Activated CD4-positive, alpha-beta T cell treated with anti-CD3 and anti-CD28 coated beads, Interleukin-2, amount 10 ng/mL, durations not matched to agents 24 days and 14 days (primary cell): ENCODE measurements at regions not wholly inside any gene's neighbourhood (a gene's known extent, or its start where the extent isn't known, plus 50 kb on each side); places are given as distances from the start of the nearest gene placed in this dataset.

Experiments
- DNase-seq: peaks from one replicate; pipeline ENCODE4 v3.0.0; 2022
- H3K27ac Mint-ChIP-seq: one replicate; pipeline ENCODE4 v1.8.0; 2022; ENCODE audit warnings: mild to moderate bottlenecking, mixed read lengths
- H3K27me3 Mint-ChIP-seq: one replicate; pipeline ENCODE4 v1.8.0; 2022; ENCODE audit warnings: mixed read lengths
- H3K36me3 Mint-ChIP-seq: one replicate; pipeline ENCODE4 v1.8.0; 2022; ENCODE audit warnings: low read depth, mild to moderate bottlenecking, mixed read lengths
- H3K4me1 Mint-ChIP-seq: one replicate; pipeline ENCODE4 v1.8.0; 2021; ENCODE audit warnings: mixed read lengths
- H3K4me3 Mint-ChIP-seq: one replicate; pipeline ENCODE4 v1.8.0; 2022; ENCODE audit warnings: mild to moderate bottlenecking, moderate library complexity, mixed read lengths
- H3K9me3 Mint-ChIP-seq: one replicate; pipeline ENCODE4 v1.8.0; 2021; ENCODE audit warnings: mixed read lengths
- intact Hi-C: fragments of 100-400 bp; cut with micrococcal nuclease; formaldehyde crosslinking; loops from one replicate; pipeline ENCODE4 v1.15.1; 2023

DNA sequence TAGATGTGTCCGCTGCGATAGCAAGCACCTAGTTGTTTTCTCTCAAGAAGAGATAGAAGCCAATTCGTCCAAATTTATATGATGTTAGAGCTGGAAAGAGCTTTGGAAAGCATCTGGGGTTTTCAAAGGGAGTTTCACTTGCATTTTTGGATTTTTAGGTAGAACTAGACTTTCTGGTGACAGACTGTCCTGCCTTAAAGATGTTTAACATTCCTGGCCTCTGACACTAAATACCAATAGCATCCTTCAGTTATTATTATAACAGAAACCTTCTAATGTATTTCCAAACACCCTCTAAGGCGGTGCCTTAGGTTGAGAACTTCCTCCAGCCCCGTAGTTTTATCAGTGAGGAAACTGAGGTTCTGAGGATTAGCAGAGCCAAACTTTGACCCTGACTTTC is 305.3 kb downstream of the SATB1 start:
- intact Hi-C loops: no loop called here
- Mint-ChIP-seq H3K4me1 (no peaks in the 10 kb centered on the region), H3K9me3 (no peaks in the 10 kb centered on the region), H3K4me3 (no peak overlapping the region), H3K27me3 (no peaks in the 10 kb centered on the region), H3K36me3 (no peaks in the 10 kb centered on the region), H3K27ac (no peak overlapping the region)
- no peak for DNase-seq

DNA sequence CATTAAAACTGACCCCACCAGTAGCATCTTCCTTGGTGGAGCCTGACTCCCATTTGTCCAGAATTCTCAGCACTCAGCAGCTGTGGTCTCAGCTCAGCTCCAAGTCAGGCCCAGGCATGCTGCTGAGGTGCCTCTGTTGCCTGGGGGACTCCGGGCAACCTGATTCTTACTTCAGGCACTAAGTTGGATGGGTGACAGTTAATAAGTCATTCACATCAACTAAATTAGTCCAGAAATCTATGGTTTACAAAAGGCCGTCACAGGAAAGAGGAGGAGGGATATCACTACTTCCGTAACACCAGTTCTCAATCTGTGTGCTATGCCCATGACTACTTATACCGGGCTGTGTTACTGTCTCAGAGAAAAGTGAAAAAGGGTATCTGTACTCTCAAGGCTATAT is 310.2 kb downstream of the SATB1 start:
- H3K36me3 Mint-ChIP-seq: no peaks in the 10 kb centered on the region
- intact Hi-C loops: no loop called here
- DNase-seq: no peak
- H3K9me3 Mint-ChIP-seq: no peaks in the 10 kb centered on the region
- no peaks in the 10 kb centered on the region for H3K27me3 Mint-ChIP-seq
- H3K27ac Mint-ChIP-seq: no peak overlapping the region
- peaks cover 8% of the 10 kb centered on the region for H3K4me1 Mint-ChIP-seq
- no peak overlapping the region for H3K4me3 Mint-ChIP-seq

DNA sequence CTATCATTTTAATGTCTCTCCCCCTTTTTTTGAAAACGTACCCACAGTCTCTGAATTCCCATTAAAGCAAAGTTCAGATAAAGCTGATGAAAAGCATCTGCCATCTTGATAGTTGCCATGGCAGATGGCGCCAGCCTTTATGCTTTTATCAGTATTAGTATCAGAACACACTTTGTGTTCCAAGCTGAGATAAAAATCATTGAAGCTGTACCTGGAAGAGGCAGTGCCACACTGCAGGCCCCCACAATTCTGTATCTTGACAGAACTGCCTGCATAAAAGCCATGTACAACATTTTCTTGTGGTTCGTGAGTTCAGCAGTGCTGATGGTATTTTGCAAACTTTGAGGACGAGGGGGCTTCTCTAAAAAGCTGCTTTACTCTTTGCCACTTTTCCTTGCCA is 311.7 kb downstream of the SATB1 start:
- no peak for DNase-seq
- intact Hi-C loops: no loop called here
- H3K9me3 Mint-ChIP-seq: peaks cover 6% of the 10 kb centered on the region
- H3K36me3 Mint-ChIP-seq: no peaks in the 10 kb centered on the region
- H3K27ac Mint-ChIP-seq: no peak overlapping the region
- peaks cover 8% of the 10 kb centered on the region for H3K4me1 Mint-ChIP-seq
- H3K27me3 Mint-ChIP-seq: no peaks in the 10 kb centered on the region
- H3K4me3 Mint-ChIP-seq: no peak overlapping the region

DNA sequence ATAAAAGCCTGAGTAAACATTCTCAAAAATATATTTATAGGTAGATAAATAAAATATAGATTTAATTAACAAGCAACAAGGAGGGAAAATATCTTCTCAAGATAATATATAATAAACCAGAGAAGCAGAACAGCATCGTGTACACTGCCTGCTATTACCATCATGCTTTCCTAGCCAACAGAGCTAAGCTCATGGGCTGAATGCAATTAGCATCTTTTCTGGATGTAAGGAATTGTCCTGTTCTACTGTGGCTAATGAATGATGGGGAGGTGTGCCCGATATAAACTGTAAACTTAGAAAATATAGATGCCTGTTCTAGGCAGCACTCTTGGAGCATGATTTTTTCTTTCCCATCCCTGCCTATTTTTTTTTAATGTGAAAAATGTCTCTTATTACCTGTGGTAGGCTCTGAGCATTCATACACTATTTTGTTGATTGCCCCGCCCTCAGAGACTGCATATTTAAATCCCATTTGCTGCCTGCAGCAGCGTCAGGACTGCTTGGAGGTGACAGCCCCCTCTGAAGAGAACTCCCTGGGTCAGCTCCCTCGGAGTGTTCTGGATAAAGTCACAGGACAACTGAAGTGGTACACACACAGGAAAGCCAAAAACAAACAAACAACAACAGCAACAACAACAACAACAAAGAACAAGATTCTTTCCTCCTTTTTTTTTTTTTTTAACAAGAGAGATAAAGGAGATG is 312.3 kb downstream of the SATB1 start:
- intact Hi-C loops: no loop called here
- no peak for DNase-seq
- no peak overlapping the region for H3K4me3 Mint-ChIP-seq
- peaks cover 9% of the 10 kb centered on the region for H3K9me3 Mint-ChIP-seq
- H3K4me1 Mint-ChIP-seq: peaks cover 8% of the 10 kb centered on the region
- no peak overlapping the region for H3K27ac Mint-ChIP-seq
- no peaks in the 10 kb centered on the region for H3K36me3 Mint-ChIP-seq
- H3K27me3 Mint-ChIP-seq: no peaks in the 10 kb centered on the region

DNA sequence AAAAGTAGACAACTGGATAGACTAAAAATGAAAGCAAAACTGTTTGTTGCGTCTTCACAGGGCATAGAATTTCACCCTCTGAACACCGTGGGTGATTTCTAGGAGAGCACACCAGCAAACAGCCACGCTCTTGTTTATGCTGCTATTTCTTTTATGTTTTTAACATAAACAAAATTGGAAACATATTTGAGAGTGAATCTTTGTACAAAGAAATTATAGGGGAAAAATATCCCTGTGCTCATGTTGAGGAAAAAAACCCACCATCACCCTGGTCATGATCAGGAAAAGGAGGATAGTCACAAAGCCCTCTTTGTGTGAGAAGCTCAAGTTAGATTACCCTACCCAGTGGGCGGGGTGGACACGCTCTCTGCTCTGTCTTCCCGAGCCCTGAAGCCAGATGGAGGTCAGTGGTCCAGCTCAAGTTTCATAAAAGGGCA is 313.3 kb downstream of the SATB1 start:
- Mint-ChIP-seq H3K27ac (peak overlapping the region; percentile 63), H3K36me3 (no peaks in the 10 kb centered on the region), H3K9me3 (peaks cover 9% of the 10 kb centered on the region), H3K4me3 (peak overlapping the region; percentile 75), H3K4me1 (peaks cover 8% of the 10 kb centered on the region), H3K27me3 (no peaks in the 10 kb centered on the region)
- intact Hi-C loops: no loop called here
- DNase-seq: peak; percentile 71

DNA sequence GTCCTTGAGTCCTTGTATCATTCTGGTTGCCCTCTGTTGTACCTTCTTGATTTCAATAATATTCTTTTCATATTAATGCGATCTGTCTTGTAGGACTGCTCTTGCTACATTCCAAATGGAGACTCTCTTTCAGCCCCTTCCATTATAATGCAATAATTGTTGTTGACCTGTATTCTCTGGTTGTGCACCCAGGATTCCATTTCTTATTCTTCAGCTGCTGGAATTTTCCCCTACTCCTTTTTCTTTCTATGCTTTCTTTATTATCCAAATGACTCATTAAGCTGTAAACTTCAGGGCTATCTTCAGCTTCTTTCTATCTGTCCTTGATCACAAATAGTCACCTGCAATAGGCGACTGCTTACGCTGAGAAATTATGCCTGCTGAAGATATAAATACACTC is 321.5 kb downstream of the SATB1 start:
- H3K27ac Mint-ChIP-seq: no peak overlapping the region
- H3K4me3 Mint-ChIP-seq: no peak overlapping the region
- H3K36me3 Mint-ChIP-seq: no peaks in the 10 kb centered on the region
- peaks cover 2% of the 10 kb centered on the region for H3K27me3 Mint-ChIP-seq
- DNase-seq: no peak
- peaks cover 5% of the 10 kb centered on the region for H3K9me3 Mint-ChIP-seq
- H3K4me1 Mint-ChIP-seq: peaks cover 18% of the 10 kb centered on the region
- intact Hi-C loops: no loop called here

DNA sequence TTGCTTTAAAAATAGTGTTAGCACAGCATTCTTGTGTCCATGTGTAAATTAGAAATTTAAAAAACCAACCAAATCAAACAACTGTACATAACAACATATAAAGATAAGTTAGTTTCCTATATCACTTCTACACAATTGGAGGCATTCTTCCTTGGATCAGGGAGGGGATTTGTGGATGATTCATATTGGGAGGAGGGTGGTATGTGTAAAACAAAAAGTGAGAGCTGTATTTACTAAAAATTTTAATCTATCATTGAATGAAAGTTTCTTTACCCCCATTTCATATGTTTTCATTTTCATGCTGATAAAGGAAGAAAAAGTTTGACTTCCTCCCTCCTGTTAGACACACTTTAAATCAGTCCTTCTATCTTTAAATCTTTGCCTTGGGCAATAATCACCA is 325.0 kb downstream of the SATB1 start:
- Mint-ChIP-seq H3K36me3 (no peaks in the 10 kb centered on the region), H3K4me3 (peak overlapping the region; percentile 5), H3K27me3 (peaks cover 1% of the 10 kb centered on the region), H3K4me1 (peaks cover 18% of the 10 kb centered on the region), H3K27ac (peak overlapping the region; percentile 76), H3K9me3 (peaks cover 12% of the 10 kb centered on the region)
- DNase-seq: no peak
- intact Hi-C loops: no loop called here

DNA sequence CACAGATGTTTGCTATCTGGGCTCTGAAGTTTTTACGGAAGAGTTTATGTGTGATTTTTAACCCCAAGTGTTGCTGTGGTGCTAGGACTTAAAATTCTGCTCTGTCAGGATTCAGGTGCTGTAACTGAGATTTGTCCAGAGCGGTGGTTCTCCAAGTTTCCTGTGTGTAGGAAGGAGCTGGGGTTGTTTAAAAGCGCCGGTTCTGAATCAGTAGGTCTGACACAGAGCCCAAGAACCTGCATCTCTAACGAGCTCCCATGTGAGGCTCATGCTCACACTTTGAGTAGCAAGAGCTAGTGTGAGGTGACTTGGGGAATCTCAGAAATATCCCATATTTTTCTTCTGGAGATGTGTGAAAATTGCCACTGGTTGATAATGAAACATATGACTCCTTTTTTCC is 325.5 kb downstream of the SATB1 start:
- Mint-ChIP-seq H3K36me3 (no peaks in the 10 kb centered on the region), H3K4me1 (peaks cover 18% of the 10 kb centered on the region), H3K27ac (peak overlapping the region; percentile 76), H3K4me3 (peak overlapping the region; percentile 5), H3K9me3 (peaks cover 12% of the 10 kb centered on the region), H3K27me3 (peaks cover 1% of the 10 kb centered on the region)
- intact Hi-C loops: loop anchor here (1.0 to 5.0 kb wide), 4 partner anchors 108 to 888 kb away; no protein-coding TSS in a partner anchor
- no peak for DNase-seq

DNA sequence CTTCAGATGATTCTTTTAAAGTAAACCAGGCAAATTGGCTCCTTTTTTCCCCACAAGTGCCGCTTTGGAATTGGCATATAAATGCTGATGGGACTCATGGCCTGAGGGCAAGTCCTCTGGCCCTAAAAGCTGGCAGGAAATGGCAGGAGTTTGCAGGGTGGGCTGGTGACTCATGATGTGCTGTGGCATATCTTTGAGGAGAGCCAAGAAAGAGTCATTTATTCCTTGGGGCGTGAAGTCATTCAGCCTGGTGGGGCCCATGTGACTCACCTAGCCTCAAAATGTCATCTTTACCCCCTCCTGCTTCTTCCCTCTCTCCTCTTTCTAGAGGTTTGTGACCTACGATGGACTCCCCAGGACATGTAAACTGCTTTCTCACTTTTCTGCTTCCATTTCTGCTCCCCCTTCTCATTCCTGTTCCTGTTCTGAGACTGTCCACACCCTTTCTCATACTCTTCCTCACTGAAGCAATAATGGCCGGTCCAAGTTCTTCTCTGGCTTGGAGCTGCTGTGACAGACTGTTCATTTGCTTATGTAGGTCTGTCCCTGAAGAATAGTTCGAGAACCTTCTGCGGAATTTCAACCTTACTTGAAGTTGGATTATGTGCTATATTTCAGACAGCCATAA is 326.1 kb downstream of the SATB1 start:
- Mint-ChIP-seq H3K27ac (peak overlapping the region; percentile 76), H3K36me3 (no peaks in the 10 kb centered on the region), H3K4me3 (peak overlapping the region; percentile 11), H3K9me3 (peaks cover 12% of the 10 kb centered on the region), H3K4me1 (peaks cover 18% of the 10 kb centered on the region), H3K27me3 (peaks cover 1% of the 10 kb centered on the region)
- DNase-seq: peak; percentile 57
- intact Hi-C loops: loop anchor here (1.0 to 5.0 kb wide), 4 partner anchors 108 to 888 kb away; no protein-coding TSS in a partner anchor

DNA sequence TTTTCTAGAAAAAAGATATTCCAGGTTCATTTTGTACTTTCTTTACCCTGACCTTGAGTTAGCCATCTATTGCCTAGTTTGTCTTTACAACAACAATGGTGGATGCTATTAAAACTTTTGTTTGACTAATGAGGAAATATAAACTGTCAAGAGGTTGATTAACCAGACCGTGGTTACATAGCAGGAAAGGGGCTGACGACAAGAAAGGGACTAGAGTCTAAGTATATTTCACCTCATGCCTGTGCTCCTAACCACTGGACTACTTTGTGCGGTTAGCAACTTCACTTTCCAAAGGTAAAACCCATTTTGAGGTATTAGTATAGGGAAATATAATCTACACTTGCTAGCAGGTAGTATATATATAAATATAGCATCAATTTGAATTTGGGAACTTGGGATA is 327.1 kb downstream of the SATB1 start:
- peaks cover 12% of the 10 kb centered on the region for H3K9me3 Mint-ChIP-seq
- DNase-seq: no peak
- no peak overlapping the region for H3K4me3 Mint-ChIP-seq
- no peaks in the 10 kb centered on the region for H3K36me3 Mint-ChIP-seq
- no peak overlapping the region for H3K27ac Mint-ChIP-seq
- H3K4me1 Mint-ChIP-seq: peaks cover 18% of the 10 kb centered on the region
- H3K27me3 Mint-ChIP-seq: peaks cover 1% of the 10 kb centered on the region
- intact Hi-C loops: loop anchor here (2.0 to 5.0 kb wide), 2 partner anchors 643 to 889 kb away; no protein-coding TSS in a partner anchor

DNA sequence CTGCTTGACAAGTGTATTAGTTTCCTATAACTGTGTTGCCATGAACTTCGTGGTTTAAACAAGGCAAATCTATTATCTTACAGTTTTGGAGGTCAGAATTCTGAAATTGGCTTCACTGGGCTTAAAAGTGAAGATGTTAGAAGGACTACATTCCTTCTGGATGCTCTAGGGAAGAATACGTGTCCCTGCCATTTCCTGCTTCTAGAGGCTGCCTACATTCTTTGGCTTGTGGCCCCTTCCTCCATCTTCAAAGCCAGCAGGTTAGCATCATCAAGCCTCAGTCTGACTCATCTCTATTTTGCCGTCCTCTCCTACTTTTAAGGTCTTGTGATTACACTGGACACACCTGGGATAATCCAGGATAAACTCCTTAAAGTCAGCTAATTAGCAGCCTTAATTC is 327.7 kb downstream of the SATB1 start:
- intact Hi-C loops: loop anchor here (5.0 kb wide), 1 partner anchor 890 kb away; no protein-coding TSS in a partner anchor
- peaks cover 4% of the 10 kb centered on the region for H3K27me3 Mint-ChIP-seq
- H3K27ac Mint-ChIP-seq: no peak overlapping the region
- no peak for DNase-seq
- H3K9me3 Mint-ChIP-seq: peaks cover 12% of the 10 kb centered on the region
- H3K4me3 Mint-ChIP-seq: no peak overlapping the region
- H3K4me1 Mint-ChIP-seq: peaks cover 18% of the 10 kb centered on the region
- H3K36me3 Mint-ChIP-seq: no peaks in the 10 kb centered on the region

DNA sequence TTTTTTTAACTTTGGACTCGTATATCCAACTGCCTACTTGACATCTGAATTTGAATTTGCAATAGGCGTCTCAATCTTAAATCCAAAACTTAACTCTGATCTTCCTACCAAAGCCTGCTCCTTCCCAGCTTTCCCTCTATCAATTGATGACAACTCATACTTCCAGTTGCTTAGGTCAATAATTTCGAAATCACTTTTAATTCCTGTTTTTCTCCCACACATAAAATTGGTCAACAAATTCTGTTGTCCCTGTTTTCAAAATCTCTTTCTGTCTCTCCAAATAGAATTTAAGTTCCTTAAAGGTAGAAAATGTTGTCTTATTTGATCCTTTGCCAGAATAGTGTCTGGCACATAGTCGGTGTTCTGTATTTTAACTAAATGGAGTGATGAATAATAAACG is 332.4 kb downstream of the SATB1 start:
- intact Hi-C loops: no loop called here
- Mint-ChIP-seq H3K4me1 (peaks cover 7% of the 10 kb centered on the region), H3K27me3 (peaks cover 4% of the 10 kb centered on the region), H3K27ac (no peak overlapping the region), H3K36me3 (no peaks in the 10 kb centered on the region), H3K9me3 (peaks cover 6% of the 10 kb centered on the region), H3K4me3 (no peak overlapping the region)
- no peak for DNase-seq

DNA sequence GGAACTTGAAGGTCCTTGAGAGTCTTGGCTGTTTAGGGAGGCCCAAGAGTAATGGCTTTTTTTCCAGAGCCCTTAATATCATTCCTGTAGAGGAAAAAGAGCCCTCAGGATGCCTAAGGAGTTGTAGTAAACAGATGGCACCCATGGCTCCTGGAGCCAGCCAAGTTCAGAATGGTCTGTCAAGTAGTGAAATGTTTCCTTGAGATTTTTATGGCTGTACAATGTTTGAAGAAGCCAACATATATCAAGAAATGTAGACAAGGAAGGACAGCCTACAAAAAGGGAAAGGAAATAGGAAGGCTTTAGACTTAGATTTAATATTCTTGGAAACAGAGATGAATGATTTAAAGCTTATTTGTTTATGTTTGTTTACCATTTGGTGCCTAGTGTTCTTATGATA is 334.8 kb downstream of the SATB1 start:
- H3K4me1 Mint-ChIP-seq: peaks cover 8% of the 10 kb centered on the region
- no peak overlapping the region for H3K27ac Mint-ChIP-seq
- no peaks in the 10 kb centered on the region for H3K9me3 Mint-ChIP-seq
- no peak overlapping the region for H3K4me3 Mint-ChIP-seq
- intact Hi-C loops: no loop called here
- H3K36me3 Mint-ChIP-seq: no peaks in the 10 kb centered on the region
- peaks cover 3% of the 10 kb centered on the region for H3K27me3 Mint-ChIP-seq
- no peak for DNase-seq

DNA sequence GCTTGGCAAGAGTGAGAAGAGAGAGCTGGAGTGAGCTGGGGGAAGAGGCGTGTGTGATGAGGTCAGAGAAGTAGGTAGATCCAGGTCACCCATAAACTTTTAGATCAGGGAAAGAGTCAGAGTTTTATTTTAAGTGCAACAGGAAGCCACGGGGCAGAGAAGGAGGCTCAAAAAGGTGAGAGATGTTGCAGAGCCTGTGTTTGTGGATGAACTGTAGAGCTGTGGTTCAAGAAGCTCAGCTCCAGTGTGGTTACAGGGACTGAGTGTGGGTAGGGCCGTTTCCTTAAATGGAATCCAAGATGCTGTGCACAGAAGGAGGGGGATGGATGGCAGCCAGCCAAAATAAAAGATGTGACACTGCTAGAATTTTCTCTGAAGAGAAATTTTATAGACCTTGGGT is 337.2 kb downstream of the SATB1 start:
- no peaks in the 10 kb centered on the region for H3K9me3 Mint-ChIP-seq
- H3K27ac Mint-ChIP-seq: peak overlapping the region; percentile 7
- intact Hi-C loops: no loop called here
- no peak overlapping the region for H3K4me3 Mint-ChIP-seq
- no peak for DNase-seq
- peaks cover 5% of the 10 kb centered on the region for H3K27me3 Mint-ChIP-seq
- H3K4me1 Mint-ChIP-seq: peaks cover 8% of the 10 kb centered on the region
- no peaks in the 10 kb centered on the region for H3K36me3 Mint-ChIP-seq
